ENCODE measurements at regions not wholly inside any gene's neighbourhood (a gene's known extent, or its start where the extent isn't known, plus 50 kb on each side); places are given as distances from the start of the nearest gene placed in this dataset.

- intact Hi-C loops (cut with micrococcal nuclease) = no loop called here
- H3K9ac ChIP-seq (ENCODE audit: low read depth, low read length) = no peak overlapping the region
- no peak overlapping the region for H2AFZ ChIP-seq (replicated peaks; ENCODE audit: low read length, poor library complexity)
- H3K4me3 ChIP-seq (ENCODE audit: insufficient read depth, low read depth, low read length) = no peak overlapping the region
- no peak overlapping the region for H4K91ac ChIP-seq (ENCODE audit: insufficient read depth, low read depth, low read length)
- BruUV-seq (replicated peaks) = no TSS peak
- H3K36me3 ChIP-seq (ENCODE audit: control insufficient read depth, insufficient read depth, low read length) = no peaks in the 10 kb centered on the region
- H4K5ac ChIP-seq (ENCODE audit: low read depth, low read length) = no peak overlapping the region
- no peak overlapping the region for H3K23ac ChIP-seq (ENCODE audit: low read depth, low read length)
- H2AK9ac ChIP-seq (replicated peaks; ENCODE audit: low read depth, low read length, poor library complexity) = no peak overlapping the region
- H4K8ac ChIP-seq (ENCODE audit: low read depth in 2 of 2, low read length in 2 of 2) = no peak overlapping the region
- dilution Hi-C loops (cut with HindIII; ENCODE audit: low sequenced_read_pairs, unreplicated experiment) = no loop called here
- ChIA-PET POLR2A (ENCODE audit: unreplicated experiment) (no interaction called here), CTCF (no interaction called here)
- no peak overlapping the region for H2BK20ac ChIP-seq (ENCODE audit: low read depth, low read length)
- TF ChIP-seq RAD21 (IDR thresholded peaks at IDR 0.05; ENCODE audit: low read length) (no peak), NFE2L2 (IDR thresholded peaks at IDR 0.05; ENCODE audit: low read depth, low read length) (no peak), USF2 (IDR thresholded peaks at IDR 0.05; ENCODE audit: low read depth, low read length) (no peak), RCOR1 (IDR thresholded peaks at IDR 0.05; ENCODE audit: insufficient replicate concordance, low read length) (no peak)
- H3K27ac ChIP-seq (ENCODE audit: insufficient read depth, low read length) = no peak overlapping the region
- H3K4ac ChIP-seq (ENCODE audit: low read depth, low read length) = no peak overlapping the region
- H2AK5ac ChIP-seq (ENCODE audit: low read depth, low read length) = no peak overlapping the region
- H3K56ac ChIP-seq (ENCODE audit: extremely low read depth, insufficient read depth, low read length) = no peak overlapping the region
- no peak overlapping the region for H3K18ac ChIP-seq (ENCODE audit: low read depth, low read length)
- no peaks in the 10 kb centered on the region for H4K20me1 ChIP-seq (ENCODE audit: insufficient read depth, low read length)
- no CpG with 5 or more reads among the region's 2 CpGs for WGBS, 2 experiments (ENCODE audit: extremely low coverage in 2 of 2, insufficient read length in 1 of 2)
- H3K9me3 ChIP-seq (ENCODE audit: control insufficient read depth, insufficient read depth, low read length) = no peaks in the 10 kb centered on the region
- H3K27me3 ChIP-seq (ENCODE audit: control insufficient read depth, insufficient read depth, low read length) = no peaks in the 10 kb centered on the region
- no peak overlapping the region for H3K14ac ChIP-seq (replicated peaks; ENCODE audit: low read depth, low read length)
- H2BK5ac ChIP-seq (ENCODE audit: low read depth, low read length, poor library complexity, severe bottlenecking) = no peak overlapping the region
- no peak overlapping the region for H2BK15ac ChIP-seq (ENCODE audit: low read depth, low read length)
- in situ Hi-C loops (cut with MboI; ENCODE audit: low sequenced_read_pairs) = no loop called here
- no peak overlapping the region for H2BK120ac ChIP-seq (ENCODE audit: low read depth, low read length)
- no peak overlapping the region for H3K4me2 ChIP-seq (ENCODE audit: low read depth, low read length)
- no peaks in the 10 kb centered on the region for H3K4me1 ChIP-seq (ENCODE audit: control insufficient read depth, insufficient read depth, low read length)
- no peaks in the 10 kb centered on the region for H3K9me1 ChIP-seq (ENCODE audit: insufficient read depth, low read length)
- DNase-seq (no peak), ATAC-seq (ENCODE audit: low read depth) (no peak)
- no peaks in the 10 kb centered on the region for H3K79me1 ChIP-seq (ENCODE audit: low read depth in 1 of 2, low read length in 2 of 2)
These were observed 80.9 kb upstream of the VWC2 start for GRCh38 chr7:49692516-49692915.

Data from IMR-90 (cell line).